DND-41 (cell line): ENCODE measurements at regions not wholly inside any gene's neighbourhood (a gene's known extent, or its start where the extent isn't known, plus 50 kb on each side); places are given as distances from the start of the nearest gene placed in this dataset.

Experiments
- ATAC-seq: fragments of 200-7000 bp; cut with Tn5 transposase; 3 replicates; pipeline ENCODE4 v1.9.1; 2021; ENCODE audit warnings: low read depth; ENCODE audit not compliant: insufficient read depth
- DNase-seq: peaks from one replicate; pipeline ENCODE4 v3.0.0-alpha.2; 2020
- H2AFZ ChIP-seq: 2 replicates; pipeline ENCODE4 v1.6.0; 2012; ENCODE audit warnings: low read depth, low read length
- H3K27ac ChIP-seq: 2 replicates; pipeline ENCODE4 v1.5.1; 2012; ENCODE audit warnings: low read length, inconsistent platforms
- H3K27me3 ChIP-seq: fragments of 200-600 bp; sonication (generic); 2 replicates; pipeline ENCODE4 v1.6.0; 2012; ENCODE audit warnings: low read length, mild to moderate bottlenecking, inconsistent platforms; ENCODE audit not compliant: insufficient read depth, poor library complexity
- H3K36me3 ChIP-seq: 2 replicates; pipeline ENCODE4 v1.5.1; 2012; ENCODE audit warnings: low read length, inconsistent platforms; ENCODE audit not compliant: insufficient read depth
- H3K4me1 ChIP-seq: 2 replicates; pipeline ENCODE4 v1.5.1; 2012; ENCODE audit warnings: mild to moderate bottlenecking, low read length; ENCODE audit not compliant: insufficient read depth
- H3K4me2 ChIP-seq: 2 replicates; pipeline ENCODE4 v1.6.0; 2012; ENCODE audit warnings: mild to moderate bottlenecking, moderate library complexity, low read length, inconsistent platforms; ENCODE audit not compliant: insufficient read depth
- H3K4me3 ChIP-seq, 2 experiments: fragments of 200-600 bp in 1 of 2; shearing (Covaris generic) in 1 of 2; 2 replicates each; pipeline ENCODE4 v1.5.1; 2012 to 2016; ENCODE audit warnings: inconsistent platforms in 2 of 2, low read length in 2 of 2, mild to moderate bottlenecking in 2 of 2, low read depth in 1 of 2, moderate library complexity in 1 of 2
- H3K79me2 ChIP-seq: 2 replicates; pipeline ENCODE4 v1.6.0; 2012; ENCODE audit warnings: low read length, inconsistent platforms; ENCODE audit not compliant: insufficient read depth
- H3K9ac ChIP-seq: 2 replicates; pipeline ENCODE4 v1.6.0; 2012; ENCODE audit warnings: low read depth, mild to moderate bottlenecking, inconsistent platforms, low read length, moderate library complexity
- H3K9me3 ChIP-seq: 2 replicates; pipeline ENCODE4 v1.5.1; 2012; ENCODE audit warnings: low read length, moderate library complexity, mild to moderate bottlenecking, inconsistent platforms; ENCODE audit not compliant: insufficient read depth, severe bottlenecking
- H4K20me1 ChIP-seq: 2 replicates; pipeline ENCODE4 v1.6.0; 2012; ENCODE audit warnings: low read length; ENCODE audit not compliant: insufficient read depth
- EZH2 ChIP-seq: IDR thresholded peaks from 3 replicates; pipeline ENCODE4 v1.6.1; 2012; ENCODE audit warnings: borderline replicate concordance, low read depth, mild to moderate bottlenecking, moderate library complexity, low read length, inconsistent platforms; ENCODE audit not compliant: severe bottlenecking
- TF ChIP-seq, protein P1 (sequence below): IDR thresholded peaks from 2 replicates; pipeline ENCODE4 v1.5.1; 2012; ENCODE audit warnings: borderline replicate concordance, low read length, moderate library complexity, mild to moderate bottlenecking; ENCODE audit not compliant: poor library complexity, severe bottlenecking; ENCODE audit errors: extremely low read depth

DNA sequence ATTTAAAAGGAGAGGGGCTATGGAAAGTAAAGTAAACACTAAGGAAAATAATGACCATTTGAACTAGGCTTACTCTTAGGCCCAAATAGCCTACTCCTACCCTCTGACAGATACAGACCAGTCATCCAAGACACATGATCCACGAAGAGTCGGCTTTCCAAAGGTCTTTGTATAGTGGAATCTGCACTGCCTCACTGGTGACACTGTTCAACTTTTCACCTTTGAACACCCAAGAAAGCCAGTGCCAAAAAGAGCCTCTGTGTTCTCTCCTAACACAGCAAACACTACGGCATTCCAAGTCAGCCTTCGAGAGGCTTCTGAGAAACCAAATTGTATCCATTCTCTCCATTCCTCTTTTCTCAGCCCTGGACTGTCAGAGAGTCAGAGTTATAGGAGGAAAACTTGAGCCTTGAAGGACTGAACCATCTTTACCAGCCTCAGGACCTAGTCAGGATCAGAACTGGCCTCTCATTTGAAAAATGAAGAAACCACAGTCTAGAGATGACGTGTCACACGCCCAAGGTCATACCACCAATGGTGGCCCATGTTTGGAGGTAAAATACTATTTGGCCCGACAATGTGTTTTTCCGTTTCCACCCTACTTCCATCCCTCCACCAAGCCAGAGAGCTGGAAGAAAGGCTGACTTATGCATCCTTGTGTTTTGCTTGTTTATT is 267.4 kb upstream of the ACVR2A start:
- no peak overlapping the region for H2AFZ ChIP-seq
- ATAC-seq: no peak
- no peak overlapping the region for H3K9ac ChIP-seq
- H3K4me1 ChIP-seq: no peaks in the 10 kb centered on the region
- H3K27me3 ChIP-seq: no peaks in the 10 kb centered on the region
- H4K20me1 ChIP-seq: no peaks in the 10 kb centered on the region
- no peak overlapping the region for H3K4me3 ChIP-seq
- H3K79me2 ChIP-seq: no peaks in the 10 kb centered on the region
- H3K9me3 ChIP-seq: no peaks in the 10 kb centered on the region
- TF ChIP-seq, protein P1, sequence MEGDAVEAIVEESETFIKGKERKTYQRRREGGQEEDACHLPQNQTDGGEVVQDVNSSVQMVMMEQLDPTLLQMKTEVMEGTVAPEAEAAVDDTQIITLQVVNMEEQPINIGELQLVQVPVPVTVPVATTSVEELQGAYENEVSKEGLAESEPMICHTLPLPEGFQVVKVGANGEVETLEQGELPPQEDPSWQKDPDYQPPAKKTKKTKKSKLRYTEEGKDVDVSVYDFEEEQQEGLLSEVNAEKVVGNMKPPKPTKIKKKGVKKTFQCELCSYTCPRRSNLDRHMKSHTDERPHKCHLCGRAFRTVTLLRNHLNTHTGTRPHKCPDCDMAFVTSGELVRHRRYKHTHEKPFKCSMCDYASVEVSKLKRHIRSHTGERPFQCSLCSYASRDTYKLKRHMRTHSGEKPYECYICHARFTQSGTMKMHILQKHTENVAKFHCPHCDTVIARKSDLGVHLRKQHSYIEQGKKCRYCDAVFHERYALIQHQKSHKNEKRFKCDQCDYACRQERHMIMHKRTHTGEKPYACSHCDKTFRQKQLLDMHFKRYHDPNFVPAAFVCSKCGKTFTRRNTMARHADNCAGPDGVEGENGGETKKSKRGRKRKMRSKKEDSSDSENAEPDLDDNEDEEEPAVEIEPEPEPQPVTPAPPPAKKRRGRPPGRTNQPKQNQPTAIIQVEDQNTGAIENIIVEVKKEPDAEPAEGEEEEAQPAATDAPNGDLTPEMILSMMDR: no peak
- no peak for TF ChIP-seq EZH2
- H3K27ac ChIP-seq: no peak overlapping the region
- no peaks in the 10 kb centered on the region for H3K36me3 ChIP-seq
- no peak overlapping the region for H3K4me2 ChIP-seq
- DNase-seq: no peak

DNA sequence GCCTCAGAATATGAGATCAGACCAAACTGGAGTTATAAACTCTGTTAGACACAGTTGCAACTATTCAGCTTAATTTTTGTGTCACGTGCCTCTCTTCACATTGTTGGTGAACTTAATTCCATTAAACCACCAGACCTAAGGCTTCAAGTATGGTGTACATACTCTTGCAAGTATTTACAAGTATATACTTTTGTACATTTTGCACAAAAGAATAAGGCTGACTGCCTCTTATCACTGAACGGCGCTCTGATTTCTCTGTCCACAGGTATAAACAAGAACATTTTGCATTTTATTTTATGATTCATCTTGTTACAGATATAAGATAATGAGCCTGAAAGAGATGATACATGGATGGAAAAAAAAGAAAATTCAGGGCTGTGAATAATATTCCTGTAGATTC is 269.7 kb upstream of the ACVR2A start:
- Histone ChIP-seq H3K4me3 (no peak overlapping the region), H3K9ac (no peak overlapping the region), H3K79me2 (no peaks in the 10 kb centered on the region), H3K36me3 (no peaks in the 10 kb centered on the region), H2AFZ (no peak overlapping the region), H3K4me1 (no peaks in the 10 kb centered on the region), H3K27me3 (no peaks in the 10 kb centered on the region), H3K27ac (no peak overlapping the region), H4K20me1 (no peaks in the 10 kb centered on the region), H3K9me3 (peaks cover 5% of the 10 kb centered on the region), H3K4me2 (no peak overlapping the region)
- ATAC-seq (no peak), DNase-seq (no peak)
- TF ChIP-seq, protein P1: no peak
- TF ChIP-seq EZH2: no peak

DNA sequence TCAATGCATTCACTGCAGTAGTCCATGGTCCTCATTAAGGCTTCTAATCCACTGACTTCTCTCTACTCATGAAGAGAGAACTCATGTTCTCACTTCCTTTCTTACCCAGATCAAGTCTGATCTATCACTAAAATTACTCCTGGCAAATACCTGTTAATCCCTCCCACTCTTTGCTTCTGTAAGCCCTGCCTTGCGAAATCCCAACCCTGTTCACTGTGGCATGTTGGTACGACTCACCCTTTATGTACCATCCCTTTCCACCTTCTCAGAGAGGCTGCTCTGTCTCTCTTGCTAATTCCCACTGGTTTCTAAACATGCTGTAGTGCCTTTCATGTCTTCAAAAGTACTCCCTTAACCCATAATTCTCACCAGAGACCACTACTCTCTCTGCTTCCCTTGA is 272.2 kb upstream of the ACVR2A start:
- no peaks in the 10 kb centered on the region for H3K36me3 ChIP-seq

More for the DNA sequence above, 272.2 kb upstream of the ACVR2A start:
- H3K9me3 ChIP-seq: peaks cover 5% of the 10 kb centered on the region
- DNase-seq (no peak), ATAC-seq (no peak)
- H4K20me1 ChIP-seq: no peaks in the 10 kb centered on the region
- H3K9ac ChIP-seq: no peak overlapping the region
- H3K27me3 ChIP-seq: no peaks in the 10 kb centered on the region
- no peaks in the 10 kb centered on the region for H3K79me2 ChIP-seq
- H2AFZ ChIP-seq: 0 out of 2 replicates have a peak overlapping the region, but pooled peaks have one; percentile 9
- no peak overlapping the region for H3K27ac ChIP-seq
- no peak overlapping the region for H3K4me2 ChIP-seq
- no peaks in the 10 kb centered on the region for H3K4me1 ChIP-seq
- H3K4me3 ChIP-seq: no peak overlapping the region
- TF ChIP-seq, protein P1: no peak
- no peak for TF ChIP-seq EZH2
